HL-60 (cell line): ENCODE measurements at regions not wholly inside any gene's neighbourhood (a gene's known extent, or its start where the extent isn't known, plus 50 kb on each side); places are given as distances from the start of the nearest gene placed in this dataset.

Source experiments
- DNase-seq, 2 experiments: peaks; one replicate each; pipeline ENCODE4 v3.0.0-alpha.2; 2010 to 2020; ENCODE audit warnings: low read depth in 1 of 2, low spot score in 1 of 2
- H3K27ac ChIP-seq: fragments of 250-450 bp; sonication (Bioruptor Pico); replicated peaks from 2 replicates; pipeline ENCODE4 v1.5.1; 2020; ENCODE audit warnings: mild to moderate bottlenecking, moderate library complexity
- H3K27me3 ChIP-seq: fragments of 250-450 bp; sonication (Bioruptor Pico); 2 replicates; pipeline ENCODE4 v1.5.1; 2021; ENCODE audit warnings: mild to moderate bottlenecking, moderate library complexity; ENCODE audit not compliant: insufficient read depth, poor library complexity, severe bottlenecking
- H3K4me3 ChIP-seq: replicated peaks from 2 replicates; pipeline ENCODE4 v1.5.1; 2011; ENCODE audit warnings: mild to moderate bottlenecking, control low read depth, low read length; ENCODE audit not compliant: insufficient read depth
- CTCF ChIP-seq: IDR thresholded peaks from one replicate; pipeline ENCODE4 v1.5.1; 2011; ENCODE audit warnings: low read length, control low read depth, inconsistent platforms; ENCODE audit not compliant: insufficient read depth
- GABPA ChIP-seq: IDR thresholded peaks from 2 replicates; pipeline ENCODE4 v1.6.1; 2012; ENCODE audit warnings: low read depth
- POLR2AphosphoS5 ChIP-seq: IDR thresholded peaks from 2 replicates; pipeline ENCODE4 v1.6.1; 2012; ENCODE audit warnings: low read depth
- SPI1 ChIP-seq: IDR thresholded peaks from 2 replicates; pipeline ENCODE4 v1.6.1; 2012; ENCODE audit warnings: low read depth, mild to moderate bottlenecking, borderline replicate concordance
- TF ChIP-seq, protein P1 (sequence below): IDR thresholded peaks from 2 replicates; pipeline ENCODE4 v1.6.1; 2012; ENCODE audit warnings: low read depth; ENCODE audit not compliant: insufficient replicate concordance

- DNase-seq = no peak
- Histone ChIP-seq H3K27ac (no peak overlapping the region), H3K4me3 (no peak overlapping the region), H3K27me3 (no peaks in the 10 kb centered on the region)
- TF ChIP-seq POLR2AphosphoS5 = no peak
- TF ChIP-seq, protein P1, sequence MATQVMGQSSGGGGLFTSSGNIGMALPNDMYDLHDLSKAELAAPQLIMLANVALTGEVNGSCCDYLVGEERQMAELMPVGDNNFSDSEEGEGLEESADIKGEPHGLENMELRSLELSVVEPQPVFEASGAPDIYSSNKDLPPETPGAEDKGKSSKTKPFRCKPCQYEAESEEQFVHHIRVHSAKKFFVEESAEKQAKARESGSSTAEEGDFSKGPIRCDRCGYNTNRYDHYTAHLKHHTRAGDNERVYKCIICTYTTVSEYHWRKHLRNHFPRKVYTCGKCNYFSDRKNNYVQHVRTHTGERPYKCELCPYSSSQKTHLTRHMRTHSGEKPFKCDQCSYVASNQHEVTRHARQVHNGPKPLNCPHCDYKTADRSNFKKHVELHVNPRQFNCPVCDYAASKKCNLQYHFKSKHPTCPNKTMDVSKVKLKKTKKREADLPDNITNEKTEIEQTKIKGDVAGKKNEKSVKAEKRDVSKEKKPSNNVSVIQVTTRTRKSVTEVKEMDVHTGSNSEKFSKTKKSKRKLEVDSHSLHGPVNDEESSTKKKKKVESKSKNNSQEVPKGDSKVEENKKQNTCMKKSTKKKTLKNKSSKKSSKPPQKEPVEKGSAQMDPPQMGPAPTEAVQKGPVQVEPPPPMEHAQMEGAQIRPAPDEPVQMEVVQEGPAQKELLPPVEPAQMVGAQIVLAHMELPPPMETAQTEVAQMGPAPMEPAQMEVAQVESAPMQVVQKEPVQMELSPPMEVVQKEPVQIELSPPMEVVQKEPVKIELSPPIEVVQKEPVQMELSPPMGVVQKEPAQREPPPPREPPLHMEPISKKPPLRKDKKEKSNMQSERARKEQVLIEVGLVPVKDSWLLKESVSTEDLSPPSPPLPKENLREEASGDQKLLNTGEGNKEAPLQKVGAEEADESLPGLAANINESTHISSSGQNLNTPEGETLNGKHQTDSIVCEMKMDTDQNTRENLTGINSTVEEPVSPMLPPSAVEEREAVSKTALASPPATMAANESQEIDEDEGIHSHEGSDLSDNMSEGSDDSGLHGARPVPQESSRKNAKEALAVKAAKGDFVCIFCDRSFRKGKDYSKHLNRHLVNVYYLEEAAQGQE = no peak
- no peak for TF ChIP-seq CTCF
- TF ChIP-seq GABPA = no peak
- no peak for TF ChIP-seq SPI1
These were observed 499.2 kb downstream of the RAB38 start for GRCh38 chr11:87675993-87676392.

GRCh38 chr11:87666730-87667129 lies 508.5 kb downstream of the RAB38 start:
- H3K4me3 ChIP-seq = no peak overlapping the region
- no peak overlapping the region for H3K27ac ChIP-seq
- TF ChIP-seq, protein P1 = no peak
- TF ChIP-seq CTCF (no peak), GABPA (no peak), POLR2AphosphoS5 (no peak), SPI1 (no peak)
- H3K27me3 ChIP-seq = peaks cover 3% of the 10 kb centered on the region
- DNase-seq = no peak

- Histone ChIP-seq H3K27ac (no peak overlapping the region), H3K27me3 (no peaks in the 10 kb centered on the region), H3K4me3 (no peak overlapping the region)
- DNase-seq = no peak
- TF ChIP-seq GABPA (no peak), POLR2AphosphoS5 (no peak), SPI1 (no peak)
- TF ChIP-seq, protein P1 = no peak
These were observed 513.0 kb downstream of the RAB38 start for GRCh38 chr11:87662287-87662686.
